ENCODE measurements at regions not wholly inside any gene's neighbourhood (a gene's known extent, or its start where the extent isn't known, plus 50 kb on each side); places are given as distances from the start of the nearest gene placed in this dataset.

DNA sequence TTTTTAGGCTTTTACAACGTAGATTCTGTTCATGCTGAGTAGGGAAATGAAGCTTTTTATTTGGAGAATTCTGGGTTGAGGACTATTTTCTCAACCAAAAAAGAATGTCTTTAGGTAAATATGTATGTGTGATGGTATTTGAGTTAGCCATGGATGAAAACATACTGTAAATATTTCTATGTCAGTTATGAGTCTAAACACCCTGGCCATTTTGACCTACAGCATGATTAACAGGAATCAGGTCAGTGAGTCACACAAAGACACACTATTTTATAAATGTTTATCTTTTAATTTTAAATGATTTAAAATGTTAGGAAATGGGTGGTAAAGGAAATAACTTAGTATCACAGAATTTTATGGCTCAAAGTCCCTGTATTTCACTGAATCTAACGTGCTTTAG is 851.7 kb upstream of the MAP3K7 start:
- DNase-seq (no peak), ATAC-seq (replicated peaks) (no peak)
- Mint-ChIP-seq H3K4me1 (no peaks in the 10 kb centered on the region), H3K27me3 (no peaks in the 10 kb centered on the region), H3K27ac (no peak overlapping the region), H3K9me3 (peaks cover 0 to 3% of the 10 kb centered on the region in 2 donors), H3K4me3 (no peak overlapping the region), H3K36me3 (no peaks in the 10 kb centered on the region)

DNA sequence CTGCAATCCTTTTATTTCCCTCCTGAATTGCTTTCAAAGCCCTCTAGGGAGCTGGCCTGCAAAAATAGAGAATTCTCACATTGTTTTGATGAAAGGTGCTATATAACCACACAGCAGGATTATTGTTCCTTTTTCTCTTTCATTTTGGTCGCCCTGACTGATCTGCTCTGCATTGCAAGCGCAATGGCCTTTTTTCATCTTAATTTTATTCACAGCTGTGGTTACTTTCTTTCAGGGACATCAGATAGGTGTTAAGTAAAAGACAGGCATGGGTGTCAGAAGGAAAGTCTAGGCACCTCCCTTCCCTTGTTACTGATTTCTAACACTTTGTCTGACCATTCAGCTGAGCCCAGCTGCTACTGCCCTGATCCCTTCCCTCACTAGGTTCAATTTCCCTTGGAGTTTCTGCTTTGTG is 850.5 kb upstream of the MAP3K7 start:
- no peak for ATAC-seq (replicated peaks)
- no peaks in the 10 kb centered on the region for H3K4me1 Mint-ChIP-seq
- H3K27me3 Mint-ChIP-seq, result no peaks in the 10 kb centered on the region
- peaks cover 0 to 3% of the 10 kb centered on the region in 2 donors for H3K9me3 Mint-ChIP-seq
- DNase-seq, result no peak
- H3K36me3 Mint-ChIP-seq, result no peaks in the 10 kb centered on the region
- H3K4me3 Mint-ChIP-seq, result no peak overlapping the region
- H3K27ac Mint-ChIP-seq, result no peak overlapping the region

DNA sequence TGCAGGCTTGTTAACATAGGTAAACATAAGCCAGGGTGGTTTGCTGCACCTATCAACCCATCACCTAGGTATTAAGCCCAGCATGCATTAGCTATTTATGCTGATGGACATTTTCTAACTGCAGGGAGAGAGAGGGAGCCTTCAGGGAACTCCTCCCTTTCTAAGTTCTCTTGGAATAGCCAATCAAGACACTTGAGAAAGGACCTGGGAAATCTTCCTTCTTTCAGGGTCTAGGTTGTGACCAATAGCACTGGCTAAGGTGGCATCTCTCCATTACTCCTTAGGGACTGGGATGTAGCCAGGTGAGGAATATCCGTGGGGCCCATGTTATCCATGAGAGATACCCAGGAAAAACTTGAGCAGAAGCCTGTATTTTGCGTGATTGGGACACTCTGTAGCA is 849.6 kb upstream of the MAP3K7 start:
- no peak overlapping the region for H3K4me3 Mint-ChIP-seq
- H3K9me3 Mint-ChIP-seq, result peaks cover 0 to 3% of the 10 kb centered on the region in 2 donors
- H3K36me3 Mint-ChIP-seq, result no peaks in the 10 kb centered on the region
- H3K27ac Mint-ChIP-seq, result no peak overlapping the region
- ATAC-seq (replicated peaks), result no peak
- DNase-seq, result no peak
- no peaks in the 10 kb centered on the region for H3K27me3 Mint-ChIP-seq
- no peaks in the 10 kb centered on the region for H3K4me1 Mint-ChIP-seq

DNA sequence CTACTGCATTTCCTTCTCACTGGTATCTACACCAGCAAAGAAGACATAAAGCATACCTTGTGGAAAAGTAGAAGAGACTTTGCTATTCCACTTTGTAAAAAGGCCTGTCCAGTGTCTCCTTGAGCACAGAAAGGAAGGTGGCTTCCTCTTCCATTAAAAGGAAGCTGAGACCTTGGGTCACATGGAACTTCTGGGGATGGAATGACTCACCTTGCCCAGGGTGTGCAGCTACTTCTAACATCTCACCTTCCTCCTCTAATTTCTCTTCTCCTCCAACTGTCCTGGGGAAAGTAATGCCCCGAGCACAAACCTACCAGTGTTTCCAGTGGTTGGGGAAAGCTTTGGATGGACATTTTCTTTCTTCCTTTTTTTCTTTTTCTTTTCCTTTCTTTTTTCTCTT is 848.8 kb upstream of the MAP3K7 start:
- no peak overlapping the region for H3K27ac Mint-ChIP-seq
- H3K36me3 Mint-ChIP-seq, result no peaks in the 10 kb centered on the region
- H3K4me3 Mint-ChIP-seq, result no peak overlapping the region
- DNase-seq (no peak), ATAC-seq (replicated peaks) (no peak)
- peaks cover 0 to 2% of the 10 kb centered on the region in 2 donors for H3K9me3 Mint-ChIP-seq
- H3K4me1 Mint-ChIP-seq, result no peaks in the 10 kb centered on the region
- H3K27me3 Mint-ChIP-seq, result no peaks in the 10 kb centered on the region

DNA sequence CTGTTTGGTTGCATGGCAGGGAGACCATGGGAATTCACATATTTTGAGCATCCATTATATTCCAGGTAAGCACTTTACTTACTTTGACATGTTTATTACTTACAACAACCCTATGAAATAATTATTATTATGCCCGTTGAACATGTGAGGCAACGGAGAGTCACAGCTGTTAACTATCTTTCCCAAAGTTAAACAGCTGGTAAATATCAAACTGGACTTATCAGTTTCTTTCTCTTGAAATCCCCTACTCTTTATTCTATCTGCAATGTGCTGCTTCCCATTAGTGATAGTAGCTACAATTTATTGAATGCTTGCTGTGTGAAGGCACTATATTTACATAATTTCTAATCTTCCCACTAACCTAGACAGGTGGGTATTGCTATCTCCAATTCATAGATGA is 847.7 kb upstream of the MAP3K7 start:
- no peak overlapping the region for H3K4me3 Mint-ChIP-seq
- DNase-seq, result no peak
- ATAC-seq (replicated peaks), result no peak
- H3K27ac Mint-ChIP-seq, result no peak overlapping the region
- no peaks in the 10 kb centered on the region for H3K36me3 Mint-ChIP-seq
- peaks cover 0 to 2% of the 10 kb centered on the region in 2 donors for H3K9me3 Mint-ChIP-seq
- H3K4me1 Mint-ChIP-seq, result no peaks in the 10 kb centered on the region
- no peaks in the 10 kb centered on the region for H3K27me3 Mint-ChIP-seq

DNA sequence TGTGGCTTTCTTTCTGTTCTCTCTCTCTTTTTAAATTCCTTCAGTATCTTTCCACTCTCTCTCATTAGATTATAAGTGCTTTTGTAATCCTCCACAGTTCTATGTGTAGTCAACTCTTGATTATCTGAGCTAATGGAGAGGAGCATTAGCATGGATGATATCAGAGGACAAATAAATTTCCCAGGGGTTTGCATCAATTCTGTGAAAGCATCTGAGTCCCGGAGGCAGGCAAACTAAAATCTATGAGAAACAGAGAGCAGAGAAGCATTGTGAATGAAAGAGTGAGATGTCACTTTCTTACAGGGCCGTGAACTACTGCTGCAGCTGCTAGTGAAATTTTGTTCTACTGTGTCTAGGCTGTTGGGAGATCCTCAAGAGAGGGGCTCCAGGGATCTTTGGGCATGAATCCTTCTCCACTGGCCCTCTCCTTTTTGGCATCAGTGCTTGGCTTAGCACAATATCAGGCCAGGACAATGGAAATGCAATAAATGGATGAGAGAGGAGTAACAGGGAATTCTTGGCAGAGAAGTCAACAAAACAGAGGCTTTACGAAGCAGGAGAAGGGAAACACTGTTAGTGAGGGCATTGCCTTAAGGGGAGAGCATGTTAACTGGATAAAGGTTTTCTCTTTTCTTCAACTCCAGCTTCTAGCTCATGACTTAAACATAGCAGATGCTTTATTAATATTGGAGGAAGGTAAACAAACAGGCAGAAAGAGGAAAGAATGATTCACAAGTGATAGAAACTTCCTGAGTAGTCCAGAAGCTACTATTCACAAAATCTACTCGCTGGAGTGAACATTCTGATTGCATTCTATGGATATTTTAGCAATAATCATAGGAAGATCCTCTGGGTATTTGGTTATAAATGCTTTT is 847.0 kb upstream of the MAP3K7 start:
- ATAC-seq (replicated peaks) (no peak), DNase-seq (no peak)
- no peaks in the 10 kb centered on the region for H3K27me3 Mint-ChIP-seq
- no peaks in the 10 kb centered on the region for H3K4me1 Mint-ChIP-seq
- no peaks in the 10 kb centered on the region for H3K36me3 Mint-ChIP-seq
- H3K27ac Mint-ChIP-seq, result no peak overlapping the region
- H3K4me3 Mint-ChIP-seq, result no peak overlapping the region
- peaks cover 0 to 2% of the 10 kb centered on the region in 2 donors for H3K9me3 Mint-ChIP-seq

DNA sequence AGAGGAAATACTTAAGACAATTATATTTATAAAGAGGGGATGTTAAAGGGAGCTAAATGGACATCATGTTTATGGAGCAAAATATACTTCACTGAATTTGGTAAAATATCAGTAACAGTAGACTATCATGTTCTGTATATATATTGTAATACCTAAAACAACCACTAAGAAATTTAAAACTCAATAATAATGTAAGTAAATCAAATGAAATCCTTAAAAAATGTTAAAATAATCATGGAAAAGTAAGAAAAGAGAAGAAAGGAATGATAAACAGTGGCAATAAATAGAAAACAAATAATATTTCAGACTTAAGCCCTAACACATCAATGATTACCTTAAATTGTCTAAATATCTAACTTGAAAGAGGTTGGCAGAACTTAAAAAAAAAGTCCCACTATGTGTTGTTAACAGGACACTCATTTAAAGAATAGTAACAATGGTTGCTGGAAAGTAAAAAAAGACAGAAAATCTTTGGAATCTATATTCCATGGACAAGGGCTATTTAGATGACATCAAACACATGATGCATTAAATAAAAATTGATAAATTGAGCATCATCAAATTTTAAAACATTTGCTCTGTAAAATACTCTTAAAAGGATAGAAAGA is 842.2 kb upstream of the MAP3K7 start:
- no peaks in the 10 kb centered on the region for H3K4me1 Mint-ChIP-seq
- H3K27ac Mint-ChIP-seq, result no peak overlapping the region
- H3K9me3 Mint-ChIP-seq, result peaks cover 3 to 4% of the 10 kb centered on the region in 2 donors
- H3K27me3 Mint-ChIP-seq, result no peaks in the 10 kb centered on the region
- no peaks in the 10 kb centered on the region for H3K36me3 Mint-ChIP-seq
- no peak for DNase-seq
- H3K4me3 Mint-ChIP-seq, result no peak overlapping the region
- ATAC-seq (replicated peaks), result no peak

DNA sequence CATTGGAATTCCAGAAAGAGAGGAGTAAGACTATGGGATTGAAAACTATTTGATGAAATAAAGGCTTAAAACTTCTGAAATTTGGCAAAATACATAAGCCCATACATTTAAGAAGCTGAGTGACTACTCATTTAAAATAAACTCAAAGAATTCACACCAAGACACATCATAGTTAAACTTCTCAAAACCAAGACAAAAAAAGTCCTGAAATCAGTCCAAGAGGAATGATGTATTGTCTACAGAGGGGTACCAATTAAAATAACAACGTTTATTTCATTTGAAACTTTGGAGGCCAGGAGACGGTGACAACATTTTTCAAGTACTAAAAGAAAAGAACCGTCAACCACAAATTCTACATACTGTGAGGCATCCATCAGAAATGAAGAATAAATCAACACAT is 841.4 kb upstream of the MAP3K7 start:
- Mint-ChIP-seq H3K27ac (no peak overlapping the region), H3K9me3 (peaks cover 4% of the 10 kb centered on the region in 2 donors), H3K36me3 (no peaks in the 10 kb centered on the region), H3K4me1 (no peaks in the 10 kb centered on the region), H3K27me3 (no peaks in the 10 kb centered on the region), H3K4me3 (no peak overlapping the region)
- DNase-seq (no peak), ATAC-seq (replicated peaks) (no peak)

DNA sequence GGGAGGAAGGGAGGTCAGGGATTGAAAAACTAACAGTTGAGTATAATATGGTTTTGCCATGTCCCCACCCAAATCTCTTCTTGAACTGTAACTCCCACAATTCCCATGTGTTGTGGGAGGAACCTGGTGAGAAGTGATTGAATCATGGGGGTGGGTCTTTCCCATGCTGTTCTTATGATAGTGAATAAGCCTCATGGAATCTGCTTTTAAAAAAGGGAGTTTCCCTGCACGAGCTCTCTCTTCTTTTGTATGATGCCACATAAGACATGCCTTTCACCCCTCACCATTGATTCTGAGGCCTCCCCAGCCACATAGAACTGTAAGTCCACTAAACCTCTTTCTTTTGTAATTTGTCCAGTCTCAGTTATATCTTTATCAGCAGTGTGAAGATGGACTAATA is 833.4 kb upstream of the MAP3K7 start:
- ATAC-seq (replicated peaks), result no peak
- no peak for DNase-seq
- H3K4me1 Mint-ChIP-seq, result no peaks in the 10 kb centered on the region
- peaks cover 19 to 21% of the 10 kb centered on the region in 2 donors for H3K9me3 Mint-ChIP-seq
- no peaks in the 10 kb centered on the region for H3K36me3 Mint-ChIP-seq
- H3K27ac Mint-ChIP-seq, result no peak overlapping the region
- H3K4me3 Mint-ChIP-seq, result no peak overlapping the region
- H3K27me3 Mint-ChIP-seq, result no peaks in the 10 kb centered on the region

DNA sequence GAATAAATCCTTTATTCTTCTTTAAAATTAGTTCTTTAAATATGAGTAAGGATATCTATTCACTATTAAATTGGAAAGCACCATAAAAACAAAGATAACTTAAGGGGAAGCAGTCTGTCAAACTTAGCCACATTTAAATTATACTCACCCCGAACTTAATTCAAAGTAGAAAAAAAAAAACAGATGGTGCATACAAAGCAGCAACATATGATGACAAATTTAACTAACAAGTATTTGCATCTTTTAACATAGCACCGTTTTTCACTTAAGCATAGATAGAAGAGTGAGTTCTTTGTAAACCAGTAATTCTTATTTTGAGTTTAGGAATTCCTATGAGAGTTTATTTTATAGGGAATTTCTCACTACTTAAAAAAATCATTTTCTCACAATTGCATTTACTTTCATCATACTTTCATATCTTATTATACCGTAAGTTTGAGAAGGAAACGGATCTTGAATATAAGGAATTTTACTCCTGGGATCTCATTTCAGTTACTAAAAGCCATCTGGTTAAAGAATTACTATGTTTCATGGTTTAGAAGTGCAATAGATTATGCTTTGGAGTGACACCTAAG is 828.2 kb upstream of the MAP3K7 start:
- DNase-seq, result no peak
- H3K4me1 Mint-ChIP-seq, result no peaks in the 10 kb centered on the region
- no peak overlapping the region for H3K27ac Mint-ChIP-seq
- no peaks in the 10 kb centered on the region for H3K36me3 Mint-ChIP-seq
- H3K4me3 Mint-ChIP-seq, result no peak overlapping the region
- peaks cover 6 to 14% of the 10 kb centered on the region in 2 donors for H3K9me3 Mint-ChIP-seq
- ATAC-seq (replicated peaks), result no peak
- no peaks in the 10 kb centered on the region for H3K27me3 Mint-ChIP-seq

DNA sequence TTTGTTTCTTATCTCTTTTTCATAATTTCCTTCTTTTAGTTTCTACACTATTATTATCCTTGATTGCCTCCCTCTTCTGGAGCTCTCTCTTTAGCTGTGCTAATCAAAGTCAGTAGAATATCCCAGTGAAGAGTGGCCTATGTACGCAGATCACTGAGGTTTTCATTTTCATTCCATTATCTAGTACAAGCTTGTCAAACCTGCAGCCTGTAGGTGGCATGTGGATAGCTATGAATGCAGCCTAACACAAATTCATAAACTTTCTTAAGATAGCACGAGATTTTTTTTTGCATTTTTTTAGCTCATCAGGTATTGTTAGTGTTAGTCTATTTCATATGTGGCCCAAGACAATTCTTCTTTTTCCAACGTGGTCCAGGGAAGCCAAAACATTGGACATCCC is 825.7 kb upstream of the MAP3K7 start:
- H3K27me3 Mint-ChIP-seq, result no peaks in the 10 kb centered on the region
- ATAC-seq (replicated peaks) (no peak), DNase-seq (no peak)
- peaks cover 0 to 7% of the 10 kb centered on the region in 2 donors for H3K9me3 Mint-ChIP-seq
- no peak overlapping the region for H3K27ac Mint-ChIP-seq
- no peaks in the 10 kb centered on the region for H3K36me3 Mint-ChIP-seq
- H3K4me1 Mint-ChIP-seq, result no peaks in the 10 kb centered on the region
- H3K4me3 Mint-ChIP-seq, result no peak overlapping the region

DNA sequence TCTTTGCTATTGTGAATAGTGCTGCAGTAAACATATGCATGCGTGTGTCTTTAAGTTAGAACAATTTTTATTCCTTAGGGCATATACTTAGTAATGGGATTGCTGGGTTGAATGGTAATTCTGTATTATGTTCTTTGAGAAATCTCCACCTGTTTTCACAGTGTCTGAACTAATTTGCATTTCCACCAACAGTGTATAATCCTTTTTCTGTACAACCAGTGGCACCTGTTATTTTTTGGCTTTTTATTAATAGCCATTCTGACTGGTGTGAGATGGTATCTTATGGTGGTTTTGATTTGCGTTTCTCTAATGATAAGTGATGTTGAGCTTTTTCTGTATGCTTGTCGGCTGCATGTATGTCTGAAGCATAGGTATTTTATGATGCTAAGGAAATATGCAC is 820.8 kb upstream of the MAP3K7 start:
- Mint-ChIP-seq H3K27me3 (no peaks in the 10 kb centered on the region), H3K36me3 (no peaks in the 10 kb centered on the region), H3K4me1 (no peaks in the 10 kb centered on the region), H3K27ac (no peak overlapping the region), H3K9me3 (peaks cover 0 to 11% of the 10 kb centered on the region in 2 donors), H3K4me3 (no peak overlapping the region)
- DNase-seq, result no peak
- no peak for ATAC-seq (replicated peaks)

DNA sequence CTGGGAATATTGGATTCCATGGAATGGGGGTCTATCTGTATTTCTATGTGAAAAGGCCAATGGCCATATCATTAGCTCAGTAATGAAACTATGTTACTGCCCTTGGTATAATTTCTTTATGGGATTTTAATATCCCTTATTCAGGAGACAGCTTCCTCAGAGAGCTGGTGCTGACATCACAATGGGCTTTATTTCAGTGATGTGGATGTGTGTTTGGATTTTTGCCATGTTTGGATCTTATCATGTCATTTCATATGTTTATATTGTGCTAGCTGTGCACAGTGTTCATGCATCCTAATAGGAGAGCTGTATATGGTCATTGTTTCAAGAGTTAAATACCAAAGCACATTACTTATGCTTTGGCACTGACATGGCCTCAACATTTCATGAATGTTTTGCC is 806.1 kb upstream of the MAP3K7 start:
- no peak overlapping the region for H3K4me3 Mint-ChIP-seq
- H3K9me3 Mint-ChIP-seq, result peaks cover 2 to 4% of the 10 kb centered on the region in 2 donors
- H3K36me3 Mint-ChIP-seq, result no peaks in the 10 kb centered on the region
- no peak overlapping the region for H3K27ac Mint-ChIP-seq
- ATAC-seq (replicated peaks), result no peak
- no peaks in the 10 kb centered on the region for H3K4me1 Mint-ChIP-seq
- no peak for DNase-seq
- H3K27me3 Mint-ChIP-seq, result no peaks in the 10 kb centered on the region

DNA sequence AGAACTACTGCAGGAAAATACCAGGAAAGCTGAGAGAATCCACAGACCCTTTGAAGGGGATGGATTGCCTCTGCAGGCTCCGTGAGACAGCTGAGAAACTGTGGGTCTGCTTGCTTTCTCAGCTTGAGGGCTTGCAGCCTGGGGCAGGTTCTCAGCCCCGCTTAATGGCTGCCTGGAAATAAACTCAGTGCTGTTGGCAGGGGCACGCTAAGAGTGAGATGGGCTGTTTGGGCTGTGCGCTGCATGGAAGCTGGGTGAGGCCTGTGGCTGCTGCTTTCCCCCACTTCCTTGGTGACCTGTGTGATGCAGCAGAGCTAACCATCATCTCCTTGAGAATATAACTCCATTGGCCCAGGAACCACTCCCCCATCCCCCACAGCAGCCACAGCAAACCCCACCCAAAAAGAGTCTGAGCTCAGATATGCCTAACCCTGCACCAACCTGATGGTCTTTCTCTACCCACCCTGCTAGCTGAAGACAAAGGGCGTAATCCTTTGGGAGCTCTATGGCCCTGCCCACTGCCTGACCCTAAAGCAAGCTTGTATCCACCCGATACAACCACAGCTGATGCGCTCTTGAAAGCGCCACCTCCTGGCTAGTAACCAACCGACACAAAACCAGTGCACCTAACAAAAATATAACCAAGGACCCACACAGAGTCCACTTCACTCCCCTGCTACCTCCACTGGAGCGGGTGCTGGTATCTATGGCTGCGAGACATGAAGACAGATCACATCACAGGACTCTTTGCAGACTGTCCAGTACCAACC is 800.6 kb upstream of the MAP3K7 start:
- Mint-ChIP-seq H3K4me1 (no peaks in the 10 kb centered on the region), H3K27ac (no peak overlapping the region)
- ATAC-seq (replicated peaks), result no peak

More for the DNA sequence above, 800.6 kb upstream of the MAP3K7 start:
- H3K27me3 Mint-ChIP-seq, result no peaks in the 10 kb centered on the region
- H3K9me3 Mint-ChIP-seq, result peaks cover 0 to 4% of the 10 kb centered on the region in 2 donors
- DNase-seq, result no peak
- no peaks in the 10 kb centered on the region for H3K36me3 Mint-ChIP-seq
- H3K4me3 Mint-ChIP-seq, result no peak overlapping the region
